GM12878 (cell line): ENCODE measurements at regions not wholly inside any gene's neighbourhood (a gene's known extent, or its start where the extent isn't known, plus 50 kb on each side); places are given as distances from the start of the nearest gene placed in this dataset.

Experiments used
- CBX5 ChIP-seq: sonication (generic); IDR thresholded peaks from 2 replicates; pipeline ENCODE4 v1.6.1; 2016; ENCODE audit warnings: low read depth, moderate library complexity, mild to moderate bottlenecking, inconsistent platforms
- POLR2AphosphoS5 ChIP-seq: IDR thresholded peaks from 2 replicates; pipeline ENCODE4 v1.6.1; 2011; ENCODE audit warnings: mild to moderate bottlenecking, low read length, inconsistent platforms
- RFX5 ChIP-seq: IDR thresholded peaks from 2 replicates; pipeline ENCODE4 v1.6.1; 2011; ENCODE audit warnings: low read depth, low read length, improper control_type of control experiment
- TF ChIP-seq, protein P1 (sequence below), 3 experiments: IDR thresholded peaks in 2 of 3; conservative IDR thresholded peaks in 1 of 3; 2 replicates each; pipeline ENCODE4 v1.5.1; 2011; ENCODE audit warnings: low read depth in 3 of 3, low read length in 3 of 3, mild to moderate bottlenecking in 3 of 3, control low read depth in 2 of 3, moderate library complexity in 2 of 3, inconsistent platforms in 1 of 3, mixed read lengths in 1 of 3; ENCODE audit not compliant: control insufficient read depth in 2 of 3, insufficient read depth in 1 of 3; ENCODE audit errors: extremely low read depth in 1 of 3
- TF ChIP-seq, protein P2 (sequence below): IDR thresholded peaks from 2 replicates; pipeline ENCODE4 v1.6.1; 2012; ENCODE audit warnings: mild to moderate bottlenecking, low read depth, low read length

DNA sequence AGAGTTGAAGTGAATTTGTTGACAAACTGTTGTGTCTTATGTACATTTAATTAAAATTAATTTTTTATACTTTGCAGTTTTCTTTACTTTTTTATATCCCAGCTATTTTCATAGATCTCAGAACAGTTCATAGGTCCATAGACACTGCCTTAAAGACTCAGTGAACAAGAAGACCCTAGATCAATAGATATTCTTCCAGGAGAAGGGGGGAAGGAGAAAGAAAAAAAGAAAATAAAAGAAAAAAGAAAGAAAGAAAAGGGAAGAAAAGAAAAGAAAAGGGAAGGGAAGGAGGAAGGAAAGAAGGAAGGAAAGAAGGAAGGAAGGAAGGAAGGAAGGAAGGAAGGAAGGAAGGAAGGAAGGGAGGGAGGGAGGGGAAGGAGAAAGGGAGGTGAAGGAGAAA lies 130.8 kb downstream of the MAFB start:
- TF ChIP-seq RFX5 (no peak), CBX5 (no peak), POLR2AphosphoS5 (no peak)
- TF ChIP-seq, protein P1, sequence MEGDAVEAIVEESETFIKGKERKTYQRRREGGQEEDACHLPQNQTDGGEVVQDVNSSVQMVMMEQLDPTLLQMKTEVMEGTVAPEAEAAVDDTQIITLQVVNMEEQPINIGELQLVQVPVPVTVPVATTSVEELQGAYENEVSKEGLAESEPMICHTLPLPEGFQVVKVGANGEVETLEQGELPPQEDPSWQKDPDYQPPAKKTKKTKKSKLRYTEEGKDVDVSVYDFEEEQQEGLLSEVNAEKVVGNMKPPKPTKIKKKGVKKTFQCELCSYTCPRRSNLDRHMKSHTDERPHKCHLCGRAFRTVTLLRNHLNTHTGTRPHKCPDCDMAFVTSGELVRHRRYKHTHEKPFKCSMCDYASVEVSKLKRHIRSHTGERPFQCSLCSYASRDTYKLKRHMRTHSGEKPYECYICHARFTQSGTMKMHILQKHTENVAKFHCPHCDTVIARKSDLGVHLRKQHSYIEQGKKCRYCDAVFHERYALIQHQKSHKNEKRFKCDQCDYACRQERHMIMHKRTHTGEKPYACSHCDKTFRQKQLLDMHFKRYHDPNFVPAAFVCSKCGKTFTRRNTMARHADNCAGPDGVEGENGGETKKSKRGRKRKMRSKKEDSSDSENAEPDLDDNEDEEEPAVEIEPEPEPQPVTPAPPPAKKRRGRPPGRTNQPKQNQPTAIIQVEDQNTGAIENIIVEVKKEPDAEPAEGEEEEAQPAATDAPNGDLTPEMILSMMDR (IDR thresholded peaks at IDR 0.05 in 2 of 3, conservative IDR thresholded peaks at IDR 0.05 in 1 of 3; ENCODE audit: control insufficient read depth in 2 of 3, extremely low read depth in 1 of 3, insufficient read depth in 1 of 3, low read depth in 3 of 3, low read length in 3 of 3): no peak
- TF ChIP-seq, protein P2, sequence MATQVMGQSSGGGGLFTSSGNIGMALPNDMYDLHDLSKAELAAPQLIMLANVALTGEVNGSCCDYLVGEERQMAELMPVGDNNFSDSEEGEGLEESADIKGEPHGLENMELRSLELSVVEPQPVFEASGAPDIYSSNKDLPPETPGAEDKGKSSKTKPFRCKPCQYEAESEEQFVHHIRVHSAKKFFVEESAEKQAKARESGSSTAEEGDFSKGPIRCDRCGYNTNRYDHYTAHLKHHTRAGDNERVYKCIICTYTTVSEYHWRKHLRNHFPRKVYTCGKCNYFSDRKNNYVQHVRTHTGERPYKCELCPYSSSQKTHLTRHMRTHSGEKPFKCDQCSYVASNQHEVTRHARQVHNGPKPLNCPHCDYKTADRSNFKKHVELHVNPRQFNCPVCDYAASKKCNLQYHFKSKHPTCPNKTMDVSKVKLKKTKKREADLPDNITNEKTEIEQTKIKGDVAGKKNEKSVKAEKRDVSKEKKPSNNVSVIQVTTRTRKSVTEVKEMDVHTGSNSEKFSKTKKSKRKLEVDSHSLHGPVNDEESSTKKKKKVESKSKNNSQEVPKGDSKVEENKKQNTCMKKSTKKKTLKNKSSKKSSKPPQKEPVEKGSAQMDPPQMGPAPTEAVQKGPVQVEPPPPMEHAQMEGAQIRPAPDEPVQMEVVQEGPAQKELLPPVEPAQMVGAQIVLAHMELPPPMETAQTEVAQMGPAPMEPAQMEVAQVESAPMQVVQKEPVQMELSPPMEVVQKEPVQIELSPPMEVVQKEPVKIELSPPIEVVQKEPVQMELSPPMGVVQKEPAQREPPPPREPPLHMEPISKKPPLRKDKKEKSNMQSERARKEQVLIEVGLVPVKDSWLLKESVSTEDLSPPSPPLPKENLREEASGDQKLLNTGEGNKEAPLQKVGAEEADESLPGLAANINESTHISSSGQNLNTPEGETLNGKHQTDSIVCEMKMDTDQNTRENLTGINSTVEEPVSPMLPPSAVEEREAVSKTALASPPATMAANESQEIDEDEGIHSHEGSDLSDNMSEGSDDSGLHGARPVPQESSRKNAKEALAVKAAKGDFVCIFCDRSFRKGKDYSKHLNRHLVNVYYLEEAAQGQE: no peak
